Fibroblast of mammary gland (primary cell): ENCODE measurements at regions not wholly inside any gene's neighbourhood (a gene's known extent, or its start where the extent isn't known, plus 50 kb on each side); places are given as distances from the start of the nearest gene placed in this dataset.

Experiments
- DNase-seq: peaks from one replicate; pipeline ENCODE4 v3.0.0-alpha.2; 2010; ENCODE audit warnings: low read depth
- H3K4me3 ChIP-seq: 2 replicates; pipeline ENCODE4 v1.5.1; 2011; ENCODE audit warnings: low read depth, mild to moderate bottlenecking, low read length, moderate library complexity; ENCODE audit not compliant: control insufficient read depth
- CTCF ChIP-seq: conservative IDR thresholded peaks from 2 replicates; pipeline ENCODE4 v1.5.1; 2011; ENCODE audit warnings: low read depth, low read length, inconsistent platforms; ENCODE audit not compliant: control insufficient read depth, insufficient read depth

- no peak for DNase-seq
- no peak for TF ChIP-seq CTCF
- H3K4me3 ChIP-seq = no peak overlapping the region
These were observed 177.1 kb upstream of the RRP15 start for GRCh38 chr1:218108034-218108433.

DNA sequence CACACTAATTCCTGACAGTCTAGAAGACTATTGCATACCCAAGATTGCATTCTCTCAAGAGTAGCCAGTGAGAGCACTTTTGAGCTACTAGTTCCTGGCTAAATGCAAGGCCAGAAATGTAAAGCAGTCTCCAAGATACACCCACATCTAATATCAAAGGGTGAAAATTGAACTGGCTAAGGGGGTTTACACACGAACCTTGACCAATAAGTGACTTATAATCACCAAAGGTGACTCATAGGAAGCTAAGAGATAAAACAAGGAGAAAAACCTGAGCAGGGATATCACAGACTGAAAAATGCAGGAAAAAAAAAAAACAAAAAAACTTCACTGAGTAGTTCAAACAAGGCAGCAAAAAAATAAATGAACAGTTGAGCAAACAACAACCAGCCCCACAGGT lies 172.2 kb upstream of the RRP15 start:
- DNase-seq = no peak
- H3K4me3 ChIP-seq = no peak overlapping the region
- no peak for TF ChIP-seq CTCF

DNA sequence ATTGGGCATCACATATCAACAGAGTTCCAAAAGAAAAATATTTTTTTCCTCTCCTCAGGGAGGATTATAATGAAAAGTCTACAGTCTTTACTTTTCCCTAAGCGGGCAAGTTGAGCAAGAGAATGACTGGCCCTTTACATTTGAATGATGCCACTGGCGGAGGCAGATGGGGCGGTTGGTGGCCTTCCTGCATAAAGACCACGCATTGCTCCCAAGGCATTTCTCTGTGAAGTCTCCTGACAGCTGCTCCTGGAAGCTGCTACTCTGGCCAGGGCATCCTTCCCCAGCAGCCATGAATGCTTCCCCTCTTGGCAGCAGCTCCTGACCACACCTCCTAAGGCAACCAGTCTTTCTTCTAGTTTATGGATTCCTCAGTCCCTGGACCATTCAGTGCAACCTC lies 161.1 kb upstream of the RRP15 start:
- DNase-seq = no peak
- no peak overlapping the region for H3K4me3 ChIP-seq
- no peak for TF ChIP-seq CTCF

DNA sequence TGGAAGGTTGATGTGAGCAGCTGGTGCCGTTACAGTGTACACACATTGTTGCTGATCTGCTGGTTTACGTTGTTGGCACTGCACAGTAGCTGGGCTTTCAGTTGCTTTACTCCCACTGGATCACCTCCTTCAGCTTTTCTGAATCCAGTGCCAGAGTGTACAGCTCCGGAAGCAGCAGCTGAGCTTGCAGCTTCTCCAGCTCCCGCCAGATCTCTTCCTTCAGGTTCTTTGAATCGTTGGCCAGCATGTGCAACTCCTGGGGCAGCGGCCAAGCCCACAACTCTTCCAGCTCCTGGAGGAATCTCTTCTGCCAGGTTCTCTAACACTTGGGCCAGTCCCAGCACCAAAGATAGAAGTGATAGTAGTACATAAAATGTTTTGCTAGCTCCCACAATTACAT lies 149.7 kb upstream of the RRP15 start:
- no peak for TF ChIP-seq CTCF
- H3K4me3 ChIP-seq = no peak overlapping the region
- DNase-seq = no peak

GRCh38 chr1:218139761-218140160 lies 145.3 kb upstream of the RRP15 start:
- no peak for TF ChIP-seq CTCF
- no peak overlapping the region for H3K4me3 ChIP-seq
- no peak for DNase-seq

- TF ChIP-seq CTCF = no peak
- H3K4me3 ChIP-seq = no peak overlapping the region
- DNase-seq = no peak
These were observed 128.5 kb upstream of the RRP15 start for GRCh38 chr1:218156595-218156994.

DNA sequence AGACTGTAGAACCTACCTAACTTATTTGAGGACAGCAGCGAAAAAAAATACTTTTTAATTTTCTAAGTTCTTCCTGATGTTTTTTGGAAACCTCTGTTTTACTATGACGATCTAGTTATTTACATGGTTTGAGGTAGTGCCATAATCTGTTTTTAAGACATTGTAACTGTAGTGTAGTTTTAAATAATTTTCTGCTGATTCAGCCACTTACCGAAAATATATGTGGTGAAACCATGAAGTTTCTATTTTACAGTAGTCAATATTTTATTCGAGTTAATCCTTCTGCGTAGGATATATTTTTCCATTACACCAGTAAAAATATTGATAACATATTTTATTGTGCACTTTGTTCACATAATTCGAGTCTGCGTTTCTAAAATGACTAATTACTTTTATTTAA lies 121.7 kb upstream of the RRP15 start:
- TF ChIP-seq CTCF = no peak
- no peak for DNase-seq
- no peak overlapping the region for H3K4me3 ChIP-seq
